GM12878 (cell line): ENCODE measurements at regions not wholly inside any gene's neighbourhood (a gene's known extent, or its start where the extent isn't known, plus 50 kb on each side); places are given as distances from the start of the nearest gene placed in this dataset.

ENCODE experiments used
- ATAC-seq: fragments of 200-7000 bp; cut with Tn5 transposase; 3 replicates; pipeline ENCODE4 v1.9.1; 2020; ENCODE audit warnings: mild to moderate bottlenecking, moderate library complexity
- BruUV-seq: library from RNA; stranded (reverse); fragments of 400-500 nt; replicated peaks from 2 replicates; lab custom pipeline; 2021; lab: Mats Ljungman, UMichigan
- CTCF ChIA-PET: fragments of 300-600 bp; sonication (Branson Sonifier 250); formaldehyde crosslinking; extraction: SDS; loops from one replicate; lab custom pipeline; 2021; ENCODE audit warnings: inconsistent platforms; lab: Yijun Ruan, JAX
- POLR2A ChIA-PET: fragments of 350-600 bp; formaldehyde crosslinking; extraction: SDS; loops from one replicate; lab custom pipeline; 2021; ENCODE audit warnings: inconsistent platforms; lab: Charles Lee
- RAD21 ChIA-PET: fragments of 300-600 bp; sonication (Branson Sonifier 250); formaldehyde crosslinking; loops from one replicate; lab custom pipeline; 2023; ENCODE audit warnings: antibody characterized with exemption; ENCODE audit not compliant: unreplicated experiment; lab: Charles Lee
- SMC1A ChIA-PET: fragments of 300-600 bp; sonication (Branson Sonifier 250); formaldehyde crosslinking; loops from one replicate; lab custom pipeline; 2023; ENCODE audit not compliant: unreplicated experiment, uncharacterized antibody; lab: Charles Lee
- DNase-seq: peaks from one replicate; pipeline ENCODE4 v3.0.0-alpha.2; 2011; ENCODE audit warnings: low read depth, low spot score
- FAIRE-seq: peaks from 3 replicates; lab custom pipeline; 2011; peaks lifted over from hg19 to GRCh38; lab: Jason Lieb, UNC
- H2AFZ ChIP-seq: 2 replicates; pipeline ENCODE4 v1.6.0; 2011; ENCODE audit warnings: low read depth, low read length, control low read depth; ENCODE audit not compliant: control insufficient read depth
- H3K27ac ChIP-seq: 2 replicates; pipeline ENCODE4 v1.5.1; 2011; ENCODE audit warnings: control low read depth; ENCODE audit not compliant: control insufficient read depth, insufficient read depth
- H3K27me3 ChIP-seq, 2 experiments: replicated peaks in 1 of 2; 2 replicates each; pipeline versions ENCODE4 v1.6.0 to v1.6.1; 2011; ENCODE audit warnings: low read length in 1 of 2; ENCODE audit not compliant: control insufficient read depth in 2 of 2, insufficient read depth in 2 of 2
- H3K36me3 ChIP-seq, 2 experiments: 2 replicates each; pipeline ENCODE4 v1.5.1; 2011; ENCODE audit warnings: low read length in 1 of 2; ENCODE audit not compliant: control insufficient read depth in 2 of 2, insufficient read depth in 2 of 2
- H3K4me1 ChIP-seq: 2 replicates; pipeline ENCODE4 v1.6.1; 2011; ENCODE audit warnings: mild to moderate bottlenecking, low read length, moderate library complexity, mixed read lengths; ENCODE audit not compliant: control insufficient read depth, insufficient read depth
- H3K4me2 ChIP-seq: 2 replicates; pipeline ENCODE4 v1.6.0; 2011; ENCODE audit warnings: control low read depth; ENCODE audit not compliant: control insufficient read depth, insufficient read depth
- H3K4me3 ChIP-seq: fragments of 200-600 bp; sonication (generic); 2 replicates; pipeline ENCODE4 v1.5.1; 2016
- H3K79me2 ChIP-seq: 2 replicates; pipeline ENCODE4 v1.6.0; 2011; ENCODE audit warnings: low read length; ENCODE audit not compliant: control insufficient read depth, insufficient read depth
- H3K9ac ChIP-seq: 2 replicates; pipeline ENCODE4 v1.8.0; 2011; ENCODE audit warnings: low read length, control low read depth, mixed read lengths; ENCODE audit not compliant: control insufficient read depth, insufficient read depth
- H3K9me3 ChIP-seq: replicated peaks from 3 replicates; pipeline ENCODE4 v1.5.1; 2011; ENCODE audit warnings: mild to moderate bottlenecking, low read length; ENCODE audit not compliant: control insufficient read depth, insufficient read depth
- H4K20me1 ChIP-seq: 2 replicates; pipeline ENCODE4 v1.6.0; 2011; ENCODE audit not compliant: control insufficient read depth, insufficient read depth
- ATF7 ChIP-seq: fragments of 450-650 bp; IDR thresholded peaks from 2 replicates; pipeline ENCODE4 v1.6.1; 2016; ENCODE audit warnings: low read depth, mild to moderate bottlenecking
- CBX5 ChIP-seq: sonication (generic); IDR thresholded peaks from 2 replicates; pipeline ENCODE4 v1.6.1; 2016; ENCODE audit warnings: low read depth, moderate library complexity, mild to moderate bottlenecking, inconsistent platforms
- CHD1 ChIP-seq: IDR thresholded peaks from 2 replicates; pipeline ENCODE4 v1.6.1; 2012; ENCODE audit warnings: low read depth, low read length, improper control_type of control experiment
- FOS ChIP-seq: IDR thresholded peaks from 3 replicates; pipeline ENCODE4 v1.6.1; 2011; ENCODE audit warnings: borderline replicate concordance; ENCODE audit not compliant: insufficient read length; ENCODE audit errors: extremely low read depth
- FOXM1 ChIP-seq: IDR thresholded peaks from 2 replicates; pipeline ENCODE4 v1.6.1; 2012; ENCODE audit warnings: low read depth, mild to moderate bottlenecking, inconsistent platforms, low read length, moderate library complexity
- KLF5 ChIP-seq: fragments of 450-650 bp; IDR thresholded peaks from 2 replicates; pipeline ENCODE4 v1.6.1; 2014; ENCODE audit warnings: mild to moderate bottlenecking; ENCODE audit not compliant: partially characterized antibody
- MEF2A ChIP-seq: IDR thresholded peaks from 2 replicates; pipeline ENCODE4 v1.6.1; 2011; ENCODE audit warnings: low read depth, mild to moderate bottlenecking, low read length, moderate library complexity; ENCODE audit not compliant: insufficient read depth
- RAD51 ChIP-seq: fragments of 450-650 bp; IDR thresholded peaks from 2 replicates; pipeline ENCODE4 v1.6.1; 2016; ENCODE audit warnings: moderate library complexity, mild to moderate bottlenecking, inconsistent platforms
- SUPT20H ChIP-seq: IDR thresholded peaks from 2 replicates; pipeline ENCODE4 v1.6.1; 2011; ENCODE audit warnings: low read depth, mild to moderate bottlenecking, low read length, moderate library complexity, borderline replicate concordance; ENCODE audit not compliant: control insufficient read depth
- TCF7 ChIP-seq: IDR thresholded peaks from 2 replicates; pipeline ENCODE4 v1.6.1; 2014; ENCODE audit warnings: antibody characterized with exemption, borderline replicate concordance
- YBX1 ChIP-seq: fragments of 450-650 bp; IDR thresholded peaks from 2 replicates; pipeline ENCODE4 v1.6.1; 2016; ENCODE audit warnings: antibody characterized with exemption
- ZSCAN29 ChIP-seq: fragments of 450-650 bp; IDR thresholded peaks from 2 replicates; pipeline ENCODE4 v1.6.1; 2017; ENCODE audit warnings: mild to moderate bottlenecking, moderate library complexity
- WGBS: methylation state at CpG from one replicate; pipeline ENCODE4 v1.1.6; 2016; ENCODE audit warnings: low lambda C conversion rate; ENCODE audit not compliant: insufficient replicate concordance, insufficient coverage; ENCODE audit errors: missing lambda C conversion rate; 5-methylcytosine and 5-hydroxymethylcytosine counted together
- in situ Hi-C: fragments of 300-500 bp; cut with MboI; formaldehyde crosslinking; loops from 9 replicates; pipeline ENCODE4 v1.14.3; 2018; ENCODE audit warnings: mixed read lengths
- intact Hi-C: fragments of 100-400 bp; cut with micrococcal nuclease; formaldehyde crosslinking; loops from one replicate; pipeline ENCODE4 v1.14.2; 2022; ENCODE audit not compliant: unreplicated experiment

DNA sequence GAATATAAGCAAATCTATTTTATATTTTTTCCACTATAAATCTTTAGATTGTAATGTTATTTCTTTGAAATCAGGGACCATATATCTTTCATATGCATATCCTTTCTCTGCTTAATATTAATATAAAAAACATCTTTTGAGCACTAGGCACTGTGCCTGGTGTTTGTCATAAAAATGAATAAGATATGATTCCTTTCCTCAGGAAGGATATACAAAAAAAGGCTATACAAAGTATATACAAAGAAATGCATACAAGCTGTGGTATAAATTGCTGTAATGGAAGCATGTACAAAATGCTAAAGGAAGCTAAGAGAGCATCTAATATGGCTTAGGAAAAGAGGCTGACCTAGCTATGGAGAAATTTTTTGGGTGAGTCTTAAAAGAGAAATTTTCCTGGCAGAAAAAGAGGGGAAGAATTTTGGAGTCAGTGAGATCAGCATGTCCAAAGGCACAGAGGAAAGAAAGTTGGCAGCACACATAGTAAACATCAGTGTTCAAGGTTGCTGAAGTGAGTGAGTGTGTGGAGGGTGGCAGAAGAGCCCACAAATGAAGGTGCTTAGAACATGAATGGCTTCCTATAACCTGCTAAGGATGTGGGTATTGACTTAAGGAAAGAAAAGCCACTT lies 500.0 kb downstream of the SPRY1 start:
- H2AFZ ChIP-seq = no peak overlapping the region
- DNase-seq (no peak), FAIRE-seq (no peak), ATAC-seq (no peak)
- H3K79me2 ChIP-seq = no peaks in the 10 kb centered on the region
- SMC1A ChIA-PET = no interaction called here
- POLR2A ChIA-PET = no interaction called here
- TF ChIP-seq MEF2A = no peak
- H3K9ac ChIP-seq = no peak overlapping the region
- no peaks in the 10 kb centered on the region for H3K27me3 ChIP-seq
- CTCF ChIA-PET = no interaction called here
- no peaks in the 10 kb centered on the region for H3K36me3 ChIP-seq
- no peak overlapping the region for H3K27ac ChIP-seq
- no TSS peak for BruUV-seq
- no peak overlapping the region for H3K4me3 ChIP-seq
- no peaks in the 10 kb centered on the region for H4K20me1 ChIP-seq
- no peak overlapping the region for H3K4me2 ChIP-seq
- in situ Hi-C loops (no loop called here), intact Hi-C loops (no loop called here)
- RAD21 ChIA-PET = no interaction called here
- H3K4me1 ChIP-seq = no peaks in the 10 kb centered on the region
- H3K9me3 ChIP-seq = no peaks in the 10 kb centered on the region

DNA sequence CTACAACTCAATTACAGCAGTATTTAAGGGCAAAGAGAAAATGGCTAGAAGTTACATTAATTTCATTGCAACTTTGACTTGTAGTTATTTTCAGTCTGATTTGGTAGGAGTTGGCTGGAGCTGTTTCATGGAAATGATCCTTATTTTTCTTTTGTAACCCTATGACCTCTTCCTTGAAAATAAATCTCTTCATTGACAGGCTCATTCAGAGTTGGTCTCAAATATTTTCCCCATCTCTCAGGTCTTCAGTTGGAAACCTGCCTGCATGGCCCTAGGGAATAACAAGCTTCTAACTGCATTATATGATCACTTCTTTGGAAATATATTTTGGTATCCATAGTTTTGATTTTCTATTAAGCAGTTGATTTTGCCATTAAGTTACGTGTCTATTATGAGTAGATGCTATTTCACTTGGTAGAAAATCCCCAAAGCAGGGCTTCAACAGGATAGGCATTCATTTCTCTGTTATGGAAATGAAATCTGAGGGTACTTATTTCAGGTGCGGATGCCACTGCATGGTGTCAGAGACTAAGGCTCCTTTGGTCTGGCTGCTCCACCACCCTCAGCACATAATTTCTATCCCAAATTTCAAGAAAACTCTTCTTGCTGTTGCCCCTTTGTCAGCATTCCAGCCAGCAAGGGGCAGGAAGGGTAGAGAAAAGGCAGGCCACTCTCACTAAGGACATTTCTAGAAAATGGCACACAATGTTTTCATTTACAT lies 502.5 kb downstream of the SPRY1 start:
- intact Hi-C loops = no loop called here
- Histone ChIP-seq H3K9ac (no peak overlapping the region), H3K36me3 (no peaks in the 10 kb centered on the region), H3K79me2 (no peaks in the 10 kb centered on the region), H3K27ac (no peak overlapping the region), H3K27me3 (no peaks in the 10 kb centered on the region), H3K4me1 (no peaks in the 10 kb centered on the region), H3K4me3 (no peak overlapping the region), H3K4me2 (no peak overlapping the region), H3K9me3 (no peaks in the 10 kb centered on the region), H4K20me1 (no peaks in the 10 kb centered on the region), H2AFZ (no peak overlapping the region)
- in situ Hi-C loops = no loop called here
- POLR2A ChIA-PET = no interaction called here
- TF ChIP-seq KLF5 = no peak
- no peak for TF ChIP-seq ATF7
- no peak for TF ChIP-seq FOXM1
- TF ChIP-seq RAD51 = no peak
- TF ChIP-seq TCF7 = no peak
- TF ChIP-seq CBX5 = no peak
- TF ChIP-seq FOS = no peak
- no peak for TF ChIP-seq CHD1
- no peak for TF ChIP-seq ZSCAN29
- TF ChIP-seq SUPT20H = no peak
- no peak for TF ChIP-seq YBX1
- FAIRE-seq = no peak
- BruUV-seq = no TSS peak
- no peak for ATAC-seq
- no peak for DNase-seq
- CTCF ChIA-PET = interaction anchor here (0.8 kb wide), 1 partner anchor 126 kb away, joined by 4 read pairs; no protein-coding TSS in a partner anchor
- SMC1A ChIA-PET = no interaction called here
- RAD21 ChIA-PET = no interaction called here
- WGBS = 48% methylated on average over 2 of the region's 2 CpGs
